GM12874 (cell line): ENCODE measurements at regions not wholly inside any gene's neighbourhood (a gene's known extent, or its start where the extent isn't known, plus 50 kb on each side); places are given as distances from the start of the nearest gene placed in this dataset.

ENCODE experiments used
- CTCF ChIP-seq: IDR thresholded peaks from 2 replicates; pipeline ENCODE4 v1.5.1; 2011; ENCODE audit warnings: low read depth, mild to moderate bottlenecking, control low read depth, low read length, moderate library complexity; ENCODE audit not compliant: insufficient read depth

- no peak for TF ChIP-seq CTCF
Measured at GRCh38 chr1:213817156-213817555, 170.6 kb upstream of the PROX1 start.

- no peak for TF ChIP-seq CTCF
Measured at GRCh38 chr1:213820362-213821149, 167.2 kb upstream of the PROX1 start.

GRCh38 chr1:213821175-213821942, 166.4 kb upstream of the PROX1 start:
- no peak for TF ChIP-seq CTCF

- TF ChIP-seq CTCF: no peak
Measured at GRCh38 chr1:213821943-213822334, 165.8 kb upstream of the PROX1 start.

- TF ChIP-seq CTCF: no peak
Measured at GRCh38 chr1:213826891-213827290, 160.9 kb upstream of the PROX1 start.

GRCh38 chr1:213828867-213829266, 158.9 kb upstream of the PROX1 start:
- no peak for TF ChIP-seq CTCF

- no peak for TF ChIP-seq CTCF
Measured at GRCh38 chr1:213829780-213830179, 158.0 kb upstream of the PROX1 start.
